Gastrocnemius medialis (tissue), 4 donors: ENCODE measurements at regions not wholly inside any gene's neighbourhood (a gene's known extent, or its start where the extent isn't known, plus 50 kb on each side); places are given as distances from the start of the nearest gene placed in this dataset.

Source experiments
- ATAC-seq, 2 donors: fragments of 150-250 bp; one replicate each; pipeline ENCODE4 v1.9.1; 2016
- DNase-seq, 2 donors: peaks; one replicate each; pipeline ENCODE4 v3.0.0-alpha.2; 2019
- H3K27ac ChIP-seq, 4 donors: fragments of 200-600 bp; sonication (generic); 1 replicate in 1 of 4; 2 replicates in 3 of 4; pipeline ENCODE4 v1.5.1; 2016 to 2018; ENCODE audit warnings: mild to moderate bottlenecking in 2 of 4, moderate library complexity in 1 of 4
- H3K27me3 ChIP-seq, 3 donors: fragments of 200-600 bp; sonication (generic) in 2 of 3; 1 replicate in 1 of 3; 2 replicates in 2 of 3; pipeline versions ENCODE4 v1.5.1 to v1.6.0; 2016 to 2019; ENCODE audit warnings: mild to moderate bottlenecking in 1 of 3, moderate library complexity in 1 of 3
- H3K36me3 ChIP-seq, 2 donors: fragments of 200-600 bp; sonication (generic) in 1 of 2; one replicate each; pipeline ENCODE4 v1.5.1; 2017 to 2018
- H3K4me1 ChIP-seq, 2 donors: fragments of 200-600 bp; sonication (generic) in 1 of 2; one replicate each; pipeline ENCODE4 v1.5.1; 2016 to 2017; ENCODE audit warnings: mild to moderate bottlenecking in 2 of 2
- H3K4me3 ChIP-seq, 4 donors: fragments of 200-600 bp; sonication (generic) in 3 of 4; 1 replicate in 1 of 4; 2 replicates in 3 of 4; pipeline ENCODE4 v1.5.1; 2016 to 2019; ENCODE audit warnings: mild to moderate bottlenecking in 2 of 4
- H3K9me3 ChIP-seq, 3 donors: fragments of 200-600 bp; sonication (generic) in 2 of 3; 1 replicate in 1 of 3; 2 replicates in 2 of 3; pipeline ENCODE4 v1.5.1; 2016 to 2019
- CTCF ChIP-seq, 5 experiments: fragments of 450-650 bp in 3 of 5; fragments of 200-600 bp in 2 of 5; sonication (generic) in 2 of 5; IDR thresholded peaks in 4 of 5; conservative IDR thresholded peaks in 1 of 5; 1 replicate in 4 of 5; 2 replicates in 1 of 5; pipeline ENCODE4 v1.5.1; 2016 to 2019; ENCODE audit warnings: antibody characterized with exemption in 5 of 5, mild to moderate bottlenecking in 3 of 5, moderate library complexity in 3 of 5
- POLR2A ChIP-seq, 2 donors: fragments of 450-650 bp; IDR thresholded peaks; one replicate each; pipeline ENCODE4 v1.6.1; 2017; ENCODE audit warnings: antibody characterized with exemption in 2 of 2, mild to moderate bottlenecking in 2 of 2, moderate library complexity in 2 of 2
- in situ Hi-C, 4 donors: fragments of 200-750 bp; cut with MboI; loops; one replicate each; pipeline versions ENCODE4 v1.15.0 to v1.8.0; 2017; ENCODE audit warnings: low sequenced_read_pairs in 4 of 4
- intact Hi-C: fragments of 100-400 bp; cut with DNase I; formaldehyde crosslinking; loops from one replicate; pipeline ENCODE4 v1.15.1; 2023; ENCODE audit warnings: low total_unique reads

- ATAC-seq (no peak), DNase-seq (no peak)
- H3K27ac ChIP-seq: no peak overlapping the region
Observed at GRCh38 chr18:23311351-23312121, 141.6 kb upstream of the RIOK3 start.

GRCh38 chr18:23313379-23313778, 139.7 kb upstream of the RIOK3 start:
- DNase-seq: no peak
- no peak for TF ChIP-seq POLR2A (IDR thresholded peaks at IDR 0.05)
- TF ChIP-seq CTCF (IDR thresholded peaks at IDR 0.05 in 4 of 5, conservative IDR thresholded peaks at IDR 0.05 in 1 of 5): no peak
- in situ Hi-C loops: loop anchor here in 1 of 4 donors (10.0 kb wide), 1 partner anchor 61 kb away; no protein-coding TSS in a partner anchor
- Histone ChIP-seq H3K27me3 (no peaks in the 10 kb centered on the region), H3K4me3 (no peak overlapping the region), H3K36me3 (no peaks in the 10 kb centered on the region), H3K27ac (no peak overlapping the region), H3K4me1 (no peaks in the 10 kb centered on the region), H3K9me3 (no peaks in the 10 kb centered on the region)
- intact Hi-C loops: no loop called here
- no peak for ATAC-seq

More at GRCh38 chr18:23311351-23312121, 141.6 kb upstream of the RIOK3 start:
- H3K4me3 ChIP-seq: no peak overlapping the region
- in situ Hi-C loops (loop anchor here in 1 of 4 donors (10.0 kb wide), 1 partner anchor 63 kb away; no protein-coding TSS in a partner anchor), intact Hi-C loops (no loop called here)
- H3K27me3 ChIP-seq: no peaks in the 10 kb centered on the region
- H3K4me1 ChIP-seq: no peaks in the 10 kb centered on the region
- H3K36me3 ChIP-seq: no peaks in the 10 kb centered on the region
- TF ChIP-seq POLR2A (IDR thresholded peaks at IDR 0.05) (no peak), CTCF (IDR thresholded peaks at IDR 0.05 in 4 of 5, conservative IDR thresholded peaks at IDR 0.05 in 1 of 5) (no peak)
- H3K9me3 ChIP-seq: no peaks in the 10 kb centered on the region

GRCh38 chr18:23314672-23315071, 138.4 kb upstream of the RIOK3 start:
- Histone ChIP-seq H3K9me3 (no peaks in the 10 kb centered on the region), H3K36me3 (no peaks in the 10 kb centered on the region), H3K4me1 (no peaks in the 10 kb centered on the region), H3K4me3 (no peak overlapping the region), H3K27me3 (no peaks in the 10 kb centered on the region), H3K27ac (no peak overlapping the region)
- DNase-seq (no peak), ATAC-seq (no peak)
- TF ChIP-seq CTCF (IDR thresholded peaks at IDR 0.05 in 4 of 5, conservative IDR thresholded peaks at IDR 0.05 in 1 of 5) (no peak), POLR2A (IDR thresholded peaks at IDR 0.05) (no peak)
- intact Hi-C loops: no loop called here
- in situ Hi-C loops: loop anchor here in 1 of 4 donors (10.0 kb wide), 1 partner anchor 60 kb away; no protein-coding TSS in a partner anchor

GRCh38 chr18:23316316-23316715, 136.8 kb upstream of the RIOK3 start:
- DNase-seq: no peak
- no peak for TF ChIP-seq CTCF (IDR thresholded peaks at IDR 0.05 in 4 of 5, conservative IDR thresholded peaks at IDR 0.05 in 1 of 5)
- no peak for TF ChIP-seq POLR2A (IDR thresholded peaks at IDR 0.05)
- Histone ChIP-seq H3K27ac (no peak overlapping the region), H3K36me3 (no peaks in the 10 kb centered on the region), H3K4me3 (no peak overlapping the region), H3K9me3 (no peaks in the 10 kb centered on the region), H3K4me1 (no peaks in the 10 kb centered on the region), H3K27me3 (no peaks in the 10 kb centered on the region)
- ATAC-seq: no peak
- in situ Hi-C loops (loop anchor here in 1 of 4 donors (10.0 kb wide), 1 partner anchor 58 kb away; no protein-coding TSS in a partner anchor), intact Hi-C loops (no loop called here)
